Heart left ventricle (tissue), 13 donors: ENCODE measurements at regions not wholly inside any gene's neighbourhood (a gene's known extent, or its start where the extent isn't known, plus 50 kb on each side); places are given as distances from the start of the nearest gene placed in this dataset.

Experiments
- CTCF ChIP-seq, 12 donors: fragments of 200-600 bp; sonication (generic) in 4 of 12; IDR thresholded peaks; one replicate each; pipeline versions ENCODE4 v1.5.0 to v1.8.0; 2018 to 2022; ENCODE audit warnings: antibody characterized with exemption in 12 of 12, mild to moderate bottlenecking in 5 of 12
- POLR2A ChIP-seq, 2 donors: fragments of 450-650 bp; IDR thresholded peaks; one replicate each; pipeline ENCODE4 v1.6.1; 2017; ENCODE audit warnings: antibody characterized with exemption in 2 of 2, mild to moderate bottlenecking in 2 of 2, moderate library complexity in 2 of 2
- donor health status: ischemic (EF 13 %, LVEDD 7.1; RV severe dilation, severe dysfunction).
- donor health status: DM: no; HTN: yes; CAD: no.
- donor health status: DM: no; HTN: no; CAD: no.
- donor health status: ischemic (EF 25% LVEDD 6.9; RV normal size, moderate dysfunction).
- donor health status: ischemic (EF 25% LVEDD 5.7; RV mildly dilated, moderate dysfunction).
- donor health status: ischemic (EF 35%, LVEDD 5.7; RV mildly dilated, moderate dysfunction).
- donor health status: nonischemic (EF 11% LVEDD 7.7; RV severe dilation, severe dysfunction).
- donor health status: DM: yes; HTN: yes; CAD: no.
- donor health status: PGD.
- donor health status: ischemic (EF 29% LVEDD 5.4; RV normal size, mild dysfunction).
- donor health status: nonischemic (EF 23%, LVEDD 6.1; RV moderate dilation, normal function).

- TF ChIP-seq POLR2A (IDR thresholded peaks at IDR 0.05) (no peak), CTCF (IDR thresholded peaks at IDR 0.05) (no peak)
These were observed 692.9 kb upstream of the KIF2B start for GRCh38 chr17:53129863-53130262.
